Ovary (tissue), 3 donors: ENCODE measurements at regions not wholly inside any gene's neighbourhood (a gene's known extent, or its start where the extent isn't known, plus 50 kb on each side); places are given as distances from the start of the nearest gene placed in this dataset.

Experiments used
- CTCF ChIP-seq, 3 donors: fragments of 450-650 bp in 2 of 3; fragments of 200-600 bp in 1 of 3; IDR thresholded peaks; one replicate each; pipeline versions ENCODE4 v1.5.1 to v1.8.0; 2016 to 2022; ENCODE audit warnings: antibody characterized with exemption in 3 of 3, mild to moderate bottlenecking in 1 of 3
- EP300 ChIP-seq: sonication (generic); formaldehyde crosslinking; IDR thresholded peaks from one replicate; pipeline ENCODE4 v1.6.1; 2017; ENCODE audit warnings: antibody characterized with exemption
- POLR2A ChIP-seq: fragments of 450-650 bp; IDR thresholded peaks from one replicate; pipeline ENCODE4 v1.6.1; 2017; ENCODE audit warnings: antibody characterized with exemption, mild to moderate bottlenecking, moderate library complexity
- donor health status: DM: no; HTN: no; CAD: no.

GRCh38 chr4:1488357-1488756 is 82.1 kb upstream of the NKX1-1 start:
- TF ChIP-seq POLR2A, result no peak
- no peak for TF ChIP-seq CTCF (IDR thresholded peaks at IDR 0.05)
- TF ChIP-seq EP300, result no peak
